Lower leg skin (tissue), 3 donors: ENCODE measurements at regions not wholly inside any gene's neighbourhood (a gene's known extent, or its start where the extent isn't known, plus 50 kb on each side); places are given as distances from the start of the nearest gene placed in this dataset.

Experiments
- CTCF ChIP-seq, 3 donors: fragments of 450-650 bp; IDR thresholded peaks; one replicate each; pipeline ENCODE4 v1.5.1; 2016; ENCODE audit warnings: antibody characterized with exemption in 3 of 3, mild to moderate bottlenecking in 3 of 3, moderate library complexity in 2 of 3
- POLR2A ChIP-seq, 2 donors: fragments of 450-650 bp; IDR thresholded peaks; one replicate each; pipeline ENCODE4 v1.6.1; 2016 to 2017; ENCODE audit warnings: antibody characterized with exemption in 2 of 2, mild to moderate bottlenecking in 1 of 2, moderate library complexity in 1 of 2

GRCh38 chr2:66721776-66722175 is 286.9 kb downstream of the MEIS1 start:
- TF ChIP-seq CTCF (IDR thresholded peaks at IDR 0.05) (no peak), POLR2A (IDR thresholded peaks at IDR 0.05) (no peak)
